Endothelial cell of umbilical vein (primary cell): ENCODE measurements at regions not wholly inside any gene's neighbourhood (a gene's known extent, or its start where the extent isn't known, plus 50 kb on each side); places are given as distances from the start of the nearest gene placed in this dataset.

Experiments
- CTCF ChIP-seq, 2 donors: IDR thresholded peaks; 1 replicate in 1 of 2; 2 replicates in 1 of 2; pipeline ENCODE4 v1.5.1; 2011; ENCODE audit warnings: low read length in 2 of 2, mild to moderate bottlenecking in 2 of 2, moderate library complexity in 2 of 2, control low read depth in 1 of 2, inconsistent platforms in 1 of 2, low read depth in 1 of 2; ENCODE audit not compliant: insufficient read depth in 1 of 2; ENCODE audit errors: extremely low read depth in 1 of 2
- MAX ChIP-seq: IDR thresholded peaks from 2 replicates; pipeline ENCODE4 v1.6.1; 2011; ENCODE audit not compliant: insufficient read depth, insufficient read length
- POLR2AphosphoS5 ChIP-seq: IDR thresholded peaks from 2 replicates; pipeline ENCODE4 v1.6.1; 2012; ENCODE audit warnings: low read depth, mild to moderate bottlenecking, control low read depth, low read length, moderate library complexity; ENCODE audit not compliant: insufficient read depth

GRCh38 chr12:74871817-74872216, 334.2 kb downstream of the ATXN7L3B start:
- no peak for TF ChIP-seq CTCF (IDR thresholded peaks at IDR 0.05; ENCODE audit: extremely low read depth in 1 of 2, insufficient read depth in 1 of 2, low read depth in 1 of 2, low read length in 2 of 2)
- TF ChIP-seq POLR2AphosphoS5 = no peak
- no peak for TF ChIP-seq MAX
